ENCODE measurements at regions not wholly inside any gene's neighbourhood (a gene's known extent, or its start where the extent isn't known, plus 50 kb on each side); places are given as distances from the start of the nearest gene placed in this dataset.
"Not testable (repeated sequence)": the region's sequence is repeated elsewhere in the genome, so short reads cannot be mapped to it uniquely, and the experiment has no call there.

GRCh38 chr6:10112871-10113549, 301.9 kb downstream of the TFAP2A start:
- ATAC-seq (no peak), DNase-seq (no peak)

- DNase-seq (no peak), ATAC-seq (no peak)
Measured at GRCh38 chr6:10111975-10112374, 302.9 kb downstream of the TFAP2A start.

- no peak for DNase-seq
- no peak for ATAC-seq
Measured at GRCh38 chr6:10101551-10102252, 313.2 kb downstream of the TFAP2A start.

GRCh38 chr6:10099529-10100140, 315.2 kb downstream of the TFAP2A start:
- ATAC-seq, result no peak
- no peak for DNase-seq

DNA sequence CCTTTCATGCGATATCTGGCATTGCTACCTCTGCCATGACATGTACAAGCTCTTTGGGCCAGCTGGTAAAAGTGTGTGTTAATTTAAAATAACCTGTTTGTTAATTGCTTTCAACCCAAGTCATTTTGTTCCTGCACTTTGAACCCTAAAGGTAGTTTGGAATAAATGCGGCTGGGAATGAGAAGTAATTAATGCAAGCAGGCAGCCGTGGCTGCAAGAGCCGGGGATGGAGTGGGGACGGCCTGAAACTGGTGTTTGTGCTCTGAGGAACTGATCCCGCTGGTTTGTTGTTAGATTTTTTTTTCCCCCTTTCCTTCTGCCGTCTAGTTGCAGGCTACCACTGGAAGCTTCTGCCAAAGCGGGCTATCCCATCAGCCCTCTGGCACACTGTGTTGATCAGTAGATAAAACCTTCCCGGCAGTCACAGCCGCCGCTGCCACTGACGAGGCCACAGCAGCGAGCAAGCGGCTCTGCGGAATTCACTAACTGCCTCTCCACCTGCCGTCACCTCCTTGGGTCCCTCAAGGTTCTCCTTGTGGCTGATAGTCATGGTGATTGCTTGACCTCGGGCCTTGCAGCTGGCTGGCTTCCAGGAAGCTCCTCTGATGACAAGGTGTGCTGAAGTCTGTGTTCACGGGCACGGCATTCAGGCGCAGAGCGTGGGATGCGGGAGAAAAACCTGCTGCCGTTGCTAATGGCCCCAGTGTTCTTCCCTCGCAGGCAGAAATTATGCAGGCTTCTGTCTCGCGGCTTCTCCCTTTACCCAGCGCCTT, 315.9 kb downstream of the TFAP2A start:
- DNase-seq (no peak), ATAC-seq (no peak)

- ATAC-seq (no peak), DNase-seq (no peak)
Measured at GRCh38 chr6:10093282-10093681, 321.6 kb downstream of the TFAP2A start.

GRCh38 chr6:10084111-10084986, 330.5 kb downstream of the TFAP2A start:
- no peak for ATAC-seq

DNA sequence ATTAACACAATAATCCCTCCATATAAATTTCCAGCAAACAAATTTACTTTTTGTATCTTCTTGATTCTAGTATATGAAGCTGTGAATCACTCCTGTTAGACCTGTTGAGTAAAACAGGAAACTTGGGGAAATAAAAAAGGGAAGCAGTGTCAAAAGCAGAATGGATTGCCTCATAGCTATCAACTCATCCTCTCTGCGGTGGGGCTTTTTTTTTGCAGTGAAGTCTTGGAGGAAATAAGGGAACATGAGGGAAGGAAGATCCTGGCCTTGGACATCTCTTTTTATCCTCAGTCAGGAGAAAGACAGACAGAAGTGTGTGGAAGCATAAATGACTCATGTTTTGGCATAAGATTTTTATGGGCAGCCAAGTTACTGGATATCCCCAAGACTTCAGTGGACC, 332.5 kb downstream of the TFAP2A start:
- no peak for DNase-seq
- ATAC-seq, result no peak

More at GRCh38 chr6:10084111-10084986, 330.5 kb downstream of the TFAP2A start:
- DNase-seq, result no peak

GRCh38 chr6:10081957-10082356, 332.9 kb downstream of the TFAP2A start:
- ATAC-seq (no peak), DNase-seq (no peak)

- no peak for DNase-seq
- no peak for ATAC-seq
Measured at GRCh38 chr6:10081075-10081474, 333.8 kb downstream of the TFAP2A start.

DNA sequence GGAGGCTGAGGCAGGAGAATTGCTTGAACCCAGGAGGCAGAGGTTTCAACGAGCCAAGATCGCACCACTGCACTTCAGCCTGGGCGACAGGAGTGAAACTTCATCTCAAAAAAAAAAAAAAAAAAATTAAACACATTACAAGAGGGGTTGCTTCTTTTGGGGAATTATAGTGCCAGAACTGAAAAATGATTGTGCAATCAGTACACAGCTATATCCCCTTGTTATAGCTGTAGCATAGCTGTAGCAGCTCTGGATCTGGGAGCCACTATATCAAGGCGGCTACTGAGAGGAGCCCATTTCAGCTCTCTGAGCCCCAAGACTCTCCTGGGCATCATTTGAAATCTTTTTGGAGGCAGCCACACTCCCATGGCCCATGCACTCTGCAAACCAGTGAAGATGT, 334.3 kb downstream of the TFAP2A start:
- DNase-seq, result no peak
- ATAC-seq, result no peak

- ATAC-seq, result no peak
- no peak for DNase-seq
Measured at GRCh38 chr6:10078581-10078980, 336.3 kb downstream of the TFAP2A start.

GRCh38 chr6:10074726-10075125, 340.1 kb downstream of the TFAP2A start:
- not testable (repeated sequence) for ATAC-seq, DNase-seq

DNA sequence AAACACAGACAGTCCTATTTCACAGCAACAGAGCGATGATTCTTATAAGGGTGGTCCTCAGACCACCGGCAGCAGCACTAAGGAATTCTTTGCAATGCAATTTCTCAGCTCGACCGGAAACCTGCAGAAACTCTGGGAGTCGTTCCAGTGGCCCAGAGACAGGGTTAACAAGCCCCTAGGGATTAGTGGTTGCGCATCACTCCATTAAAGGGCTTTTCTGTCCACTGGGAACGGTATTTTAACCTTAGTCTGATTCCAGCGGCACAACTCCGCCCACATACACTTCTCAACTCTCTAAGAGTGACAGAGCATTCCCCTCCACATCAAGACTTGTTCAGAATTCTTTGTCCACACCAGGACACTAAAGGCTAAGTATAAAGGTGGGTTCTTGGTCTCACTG, 341.5 kb downstream of the TFAP2A start:
- ATAC-seq (no peak), DNase-seq (no peak)

GRCh38 chr6:10071631-10072220, 343.1 kb downstream of the TFAP2A start:
- DNase-seq (no peak), ATAC-seq (no peak)

- no peak for ATAC-seq
- no peak for DNase-seq
Measured at GRCh38 chr6:10060004-10060403, 354.9 kb downstream of the TFAP2A start.

GRCh38 chr6:10054672-10055071, 360.2 kb downstream of the TFAP2A start:
- DNase-seq (no peak), ATAC-seq (no peak)

DNA sequence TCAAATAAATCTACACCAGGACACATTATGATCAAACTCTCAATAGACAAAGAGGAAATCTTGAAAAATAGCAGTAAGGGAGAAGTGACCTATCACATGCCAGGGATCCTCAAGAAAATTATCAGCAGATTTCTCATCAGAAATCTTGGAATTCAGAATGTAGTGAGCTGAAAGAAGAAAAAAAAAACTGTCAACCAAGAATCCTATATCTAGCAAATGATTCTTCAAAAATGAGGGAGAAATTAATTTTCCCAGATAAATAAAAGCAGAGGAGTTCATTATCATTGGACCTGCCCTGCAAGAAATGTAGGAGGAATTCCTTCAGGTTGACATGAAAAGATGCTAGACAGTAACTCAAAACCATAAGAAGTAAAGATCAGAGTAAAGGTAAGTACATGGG, 363.6 kb downstream of the TFAP2A start:
- no peak for DNase-seq
- ATAC-seq, result no peak

- no peak for ATAC-seq
- no peak for DNase-seq
Measured at GRCh38 chr6:10048370-10049297, 366.2 kb downstream of the TFAP2A start.

- ATAC-seq (no peak), DNase-seq (no peak)
Measured at GRCh38 chr6:10042280-10042679, 372.6 kb downstream of the TFAP2A start.

All from stimulated activated naive CD8-positive, alpha-beta T cell treated with anti-CD3 and anti-CD28 coated beads, Interleukin-15, Interleukin-2, amounts not matched to agents 100 U/mL and 50 U/mL, for 24 hours (primary cell).